Thyroid gland (tissue), 4 donors: ENCODE measurements at regions not wholly inside any gene's neighbourhood (a gene's known extent, or its start where the extent isn't known, plus 50 kb on each side); places are given as distances from the start of the nearest gene placed in this dataset.

Experiments used
- DNase-seq, 2 donors: peaks; one replicate each; pipeline ENCODE4 v3.0.0-alpha.2; 2019
- H3K27ac ChIP-seq, 3 donors: fragments of 200-600 bp; sonication (generic); 1 replicate in 2 of 3; 2 replicates in 1 of 3; pipeline ENCODE4 v1.5.1; 2016 to 2019; ENCODE audit warnings: mild to moderate bottlenecking in 1 of 3, moderate library complexity in 1 of 3
- H3K27me3 ChIP-seq: fragments of 200-600 bp; sonication (generic); one replicate; pipeline ENCODE4 v1.5.1; 2019
- H3K36me3 ChIP-seq, 2 donors: fragments of 200-600 bp; sonication (generic); one replicate each; pipeline ENCODE4 v1.5.1; 2016 to 2019
- H3K4me1 ChIP-seq, 2 donors: fragments of 200-600 bp; sonication (generic); one replicate each; pipeline ENCODE4 v1.5.1; 2017 to 2019
- H3K4me3 ChIP-seq, 3 donors: fragments of 200-600 bp; sonication (generic); replicated peaks in 1 of 3; 1 replicate in 2 of 3; 2 replicates in 1 of 3; pipeline ENCODE4 v1.5.1; 2016; ENCODE audit warnings: mild to moderate bottlenecking in 1 of 3
- H3K9me3 ChIP-seq: fragments of 200-600 bp; sonication (generic); one replicate; pipeline ENCODE4 v1.5.1; 2017
- POLR2A ChIP-seq, 2 donors: fragments of 450-650 bp; IDR thresholded peaks; one replicate each; pipeline ENCODE4 v1.6.1; 2017; ENCODE audit warnings: antibody characterized with exemption in 2 of 2, mild to moderate bottlenecking in 2 of 2, moderate library complexity in 1 of 2
- WGBS, 2 donors: methylation state at CpG; one replicate each; pipeline ENCODE4 v1.1.5; 2017; 5-methylcytosine and 5-hydroxymethylcytosine counted together
- intact Hi-C: fragments of 100-400 bp; cut with DNase I; formaldehyde crosslinking; loops from one replicate; pipeline ENCODE4 v1.15.1; 2023
- TF ChIP-seq, protein P1 (sequence below), 6 experiments: fragments of 200-600 bp in 3 of 6; fragments of 450-650 bp in 3 of 6; sonication (generic) in 3 of 6; IDR thresholded peaks; one replicate each; pipeline ENCODE4 v1.5.1; 2016 to 2019; ENCODE audit warnings: antibody characterized with exemption in 6 of 6, mild to moderate bottlenecking in 2 of 6, inconsistent platforms in 1 of 6, moderate library complexity in 1 of 6

DNA sequence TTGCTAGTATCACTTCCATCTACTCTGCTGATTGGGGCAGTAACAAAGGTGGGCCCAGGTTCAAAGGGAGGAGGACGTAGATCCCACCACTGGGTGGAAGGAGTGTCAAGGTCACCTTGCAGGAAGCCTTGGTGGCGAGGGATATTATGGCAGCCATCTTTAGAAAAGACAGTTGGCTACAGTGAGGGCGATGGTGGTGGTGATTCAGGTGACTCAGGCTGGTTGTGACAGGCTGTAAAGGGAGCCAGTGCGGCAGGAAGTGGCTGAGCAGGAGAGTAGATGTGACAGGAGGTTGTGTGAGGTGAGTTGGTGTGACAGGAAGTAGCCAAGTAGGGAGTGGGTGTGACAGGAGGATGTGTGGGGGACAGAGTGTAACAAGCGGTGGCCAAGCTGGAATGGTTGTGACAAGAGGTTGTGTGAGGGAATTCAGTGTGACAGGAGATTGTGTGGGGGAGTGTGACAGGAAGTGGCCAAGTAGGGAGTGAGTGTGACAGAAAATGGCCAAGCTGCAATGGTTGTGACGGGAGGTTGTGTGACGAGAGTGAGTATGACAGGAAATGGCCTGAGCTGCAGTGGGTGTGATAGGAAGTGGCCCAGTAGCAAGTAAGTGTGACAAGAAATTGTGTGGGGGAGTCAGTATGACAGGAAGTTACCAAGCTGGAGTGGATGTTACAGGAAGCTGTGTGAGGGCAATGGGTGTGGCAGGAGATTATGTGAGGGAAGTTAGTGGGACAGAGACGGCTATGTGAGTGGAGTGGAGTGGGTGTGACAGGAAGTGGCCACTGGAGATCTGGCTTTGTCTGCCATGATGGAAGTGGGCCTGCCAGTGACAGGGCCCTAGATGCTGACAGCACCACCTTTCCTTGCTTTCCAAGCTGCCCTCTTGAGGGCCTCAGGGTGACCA is 136.5 kb upstream of the MYL2 start:
- TF ChIP-seq, protein P1, sequence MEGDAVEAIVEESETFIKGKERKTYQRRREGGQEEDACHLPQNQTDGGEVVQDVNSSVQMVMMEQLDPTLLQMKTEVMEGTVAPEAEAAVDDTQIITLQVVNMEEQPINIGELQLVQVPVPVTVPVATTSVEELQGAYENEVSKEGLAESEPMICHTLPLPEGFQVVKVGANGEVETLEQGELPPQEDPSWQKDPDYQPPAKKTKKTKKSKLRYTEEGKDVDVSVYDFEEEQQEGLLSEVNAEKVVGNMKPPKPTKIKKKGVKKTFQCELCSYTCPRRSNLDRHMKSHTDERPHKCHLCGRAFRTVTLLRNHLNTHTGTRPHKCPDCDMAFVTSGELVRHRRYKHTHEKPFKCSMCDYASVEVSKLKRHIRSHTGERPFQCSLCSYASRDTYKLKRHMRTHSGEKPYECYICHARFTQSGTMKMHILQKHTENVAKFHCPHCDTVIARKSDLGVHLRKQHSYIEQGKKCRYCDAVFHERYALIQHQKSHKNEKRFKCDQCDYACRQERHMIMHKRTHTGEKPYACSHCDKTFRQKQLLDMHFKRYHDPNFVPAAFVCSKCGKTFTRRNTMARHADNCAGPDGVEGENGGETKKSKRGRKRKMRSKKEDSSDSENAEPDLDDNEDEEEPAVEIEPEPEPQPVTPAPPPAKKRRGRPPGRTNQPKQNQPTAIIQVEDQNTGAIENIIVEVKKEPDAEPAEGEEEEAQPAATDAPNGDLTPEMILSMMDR (IDR thresholded peaks at IDR 0.05): no peak
- no peak for TF ChIP-seq POLR2A (IDR thresholded peaks at IDR 0.05)
- H3K27me3 ChIP-seq: no peaks in the 10 kb centered on the region
- H3K36me3 ChIP-seq: no peaks in the 10 kb centered on the region
- WGBS, 2 donors: 81% methylated on average over 8 of the region's 8 CpGs
- intact Hi-C loops: no loop called here
- H3K4me3 ChIP-seq: no peak overlapping the region
- no peak for DNase-seq
- no peaks in the 10 kb centered on the region for H3K4me1 ChIP-seq
- H3K9me3 ChIP-seq: no peaks in the 10 kb centered on the region
- no peak overlapping the region for H3K27ac ChIP-seq

DNA sequence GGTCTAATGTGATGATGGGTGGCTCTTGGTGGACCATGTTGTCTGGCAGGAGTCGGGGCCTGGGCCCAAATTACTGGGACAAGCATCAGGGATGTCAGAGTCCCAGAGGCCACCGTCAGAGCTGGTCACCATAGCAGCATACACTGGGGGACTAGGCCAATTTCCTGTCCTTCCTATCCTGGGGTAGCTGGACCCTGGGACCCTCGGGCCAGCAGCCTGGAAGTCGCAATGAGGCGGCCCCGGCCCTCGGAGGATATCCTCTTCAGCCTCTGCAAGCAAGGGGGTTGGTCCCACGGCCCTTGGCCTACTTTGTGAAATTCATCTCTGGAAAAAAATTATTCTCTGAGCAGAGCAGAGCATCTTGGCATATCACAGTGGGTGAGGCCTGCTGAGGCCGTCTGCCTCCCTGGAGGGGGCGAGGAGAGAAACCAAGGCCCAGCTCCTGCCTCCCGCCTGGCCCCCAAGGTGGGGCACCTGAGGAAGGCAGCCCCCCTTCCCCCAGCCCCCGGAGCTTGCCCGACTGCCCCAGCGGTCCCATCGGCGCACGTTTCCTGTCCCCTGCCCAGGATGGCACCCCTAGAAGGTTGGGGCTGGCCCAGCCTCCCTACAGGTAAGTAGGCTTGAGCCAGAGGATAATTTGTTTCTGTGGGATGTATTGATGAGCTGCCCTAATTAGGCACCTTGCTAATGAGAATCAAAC is 135.0 kb upstream of the MYL2 start:
- H3K4me1 ChIP-seq: no peaks in the 10 kb centered on the region

DNA sequence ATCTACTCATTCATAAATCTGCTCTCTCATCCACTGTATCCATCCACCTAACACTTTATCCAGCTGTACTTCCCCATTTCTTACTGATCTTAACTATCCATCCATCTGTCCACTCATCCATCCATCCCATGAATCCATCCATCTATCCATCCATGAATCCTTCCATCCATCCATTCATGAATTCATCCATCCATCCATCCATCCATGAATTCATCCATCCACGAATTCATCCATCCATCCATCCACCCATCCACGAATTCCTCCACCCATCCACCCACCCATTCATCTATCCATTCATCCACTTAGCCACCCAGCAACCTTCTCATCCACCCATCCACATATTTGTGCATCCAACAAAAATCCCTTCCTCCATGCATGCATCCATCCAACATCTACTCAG is 128.6 kb upstream of the MYL2 start:
- Histone ChIP-seq H3K4me3 (no peak overlapping the region), H3K4me1 (no peaks in the 10 kb centered on the region), H3K9me3 (no peaks in the 10 kb centered on the region), H3K27me3 (no peaks in the 10 kb centered on the region), H3K36me3 (no peaks in the 10 kb centered on the region), H3K27ac (no peak overlapping the region)
- TF ChIP-seq POLR2A (IDR thresholded peaks at IDR 0.05): no peak
- TF ChIP-seq, protein P1 (IDR thresholded peaks at IDR 0.05): no peak
- intact Hi-C loops: no loop called here
- DNase-seq: no peak
- WGBS, 2 donors: 77 to 87% methylated on average over 2 of the region's 2 CpGs

More for the DNA sequence above, 135.0 kb upstream of the MYL2 start:
- intact Hi-C loops: no loop called here
- H3K9me3 ChIP-seq: no peaks in the 10 kb centered on the region
- TF ChIP-seq POLR2A (IDR thresholded peaks at IDR 0.05): no peak
- TF ChIP-seq, protein P1 (IDR thresholded peaks at IDR 0.05): no peak
- H3K27ac ChIP-seq: no peak overlapping the region
- H3K36me3 ChIP-seq: no peaks in the 10 kb centered on the region
- DNase-seq: no peak
- WGBS, 2 donors: 90 to 95% methylated on average over 8 to 15 of the region's 17 CpGs
- H3K27me3 ChIP-seq: no peaks in the 10 kb centered on the region
- no peak overlapping the region for H3K4me3 ChIP-seq

DNA sequence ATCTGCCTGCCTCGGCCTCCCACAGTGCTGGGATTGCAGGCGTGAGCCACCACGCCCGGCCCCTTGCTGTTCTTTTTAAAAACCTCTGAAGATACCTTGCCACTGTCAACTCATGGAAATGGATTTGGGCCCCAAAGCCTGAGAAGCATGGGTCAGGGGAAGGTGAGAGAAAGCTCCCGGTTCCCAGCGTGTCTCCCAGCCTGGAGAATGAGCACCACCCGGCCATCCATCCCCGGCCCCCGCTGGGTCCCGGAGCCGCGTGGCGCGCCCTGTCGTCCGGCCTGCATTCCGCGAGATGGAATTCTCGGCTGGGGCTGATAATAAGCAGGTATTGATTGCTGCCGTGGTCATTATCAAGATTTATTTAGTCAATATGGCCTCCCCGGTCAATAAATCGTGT is 126.5 kb upstream of the MYL2 start:
- TF ChIP-seq, protein P1 (IDR thresholded peaks at IDR 0.05): no peak
- no peak for TF ChIP-seq POLR2A (IDR thresholded peaks at IDR 0.05)
- intact Hi-C loops: no loop called here
- no peak for DNase-seq

GRCh38 chr12:111045941-111046340 is 125.6 kb upstream of the MYL2 start:
- DNase-seq: no peak
- Histone ChIP-seq H3K27ac (no peak overlapping the region), H3K36me3 (no peaks in the 10 kb centered on the region), H3K4me1 (no peaks in the 10 kb centered on the region), H3K27me3 (no peaks in the 10 kb centered on the region), H3K4me3 (no peak overlapping the region), H3K9me3 (no peaks in the 10 kb centered on the region)
- TF ChIP-seq, protein P1 (IDR thresholded peaks at IDR 0.05): no peak
- no peak for TF ChIP-seq POLR2A (IDR thresholded peaks at IDR 0.05)
- intact Hi-C loops: no loop called here
- 85 to 87% methylated on average over 3 to 7 of the region's 7 CpGs for WGBS, 2 donors

More for the DNA sequence above, 126.5 kb upstream of the MYL2 start:
- no peaks in the 10 kb centered on the region for H3K4me1 ChIP-seq
- H3K4me3 ChIP-seq: no peak overlapping the region
- no peaks in the 10 kb centered on the region for H3K27me3 ChIP-seq
- H3K27ac ChIP-seq: no peak overlapping the region
- WGBS, 2 donors: 87 to 89% methylated on average over 21 to 22 of the region's 22 CpGs
- no peaks in the 10 kb centered on the region for H3K9me3 ChIP-seq
- H3K36me3 ChIP-seq: no peaks in the 10 kb centered on the region
